ENCODE measurements at regions not wholly inside any gene's neighbourhood (a gene's known extent, or its start where the extent isn't known, plus 50 kb on each side); places are given as distances from the start of the nearest gene placed in this dataset.

DNA sequence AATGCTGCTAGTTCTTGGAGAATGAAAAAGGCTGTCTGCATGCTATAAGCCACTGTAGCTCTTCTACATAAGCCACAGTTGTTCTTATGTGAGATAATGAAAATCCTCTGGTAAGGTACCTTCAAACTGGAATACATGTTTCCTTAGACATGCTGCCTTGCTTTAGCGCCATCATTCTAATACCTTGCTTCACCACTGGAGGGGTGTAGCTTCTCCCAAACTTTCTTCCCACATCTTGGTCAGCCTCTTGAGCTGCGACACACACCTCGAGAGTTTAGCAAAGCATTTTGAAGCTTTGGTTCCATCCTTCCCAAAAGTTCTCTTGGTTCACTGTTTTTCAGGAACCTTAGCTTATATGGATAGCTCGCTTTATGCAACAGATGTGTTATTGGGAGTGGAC, 69.5 kb downstream of the NKX2-1 start:
- TF ChIP-seq POLR2AphosphoS5 (IDR thresholded peaks at IDR 0.05) (no peak), EP300 (conservative IDR thresholded peaks at IDR 0.05; ENCODE audit: poor library complexity, severe bottlenecking) (no peak), EZH2 (IDR thresholded peaks at IDR 0.05; ENCODE audit: borderline replicate concordance, insufficient read depth, low read length, poor library complexity, severe bottlenecking) (no peak), TAF1 (IDR thresholded peaks at IDR 0.05; ENCODE audit: low read depth) (no peak), RAD21 (conservative IDR thresholded peaks at IDR 0.05) (no peak)
- TF ChIP-seq, protein P1, sequence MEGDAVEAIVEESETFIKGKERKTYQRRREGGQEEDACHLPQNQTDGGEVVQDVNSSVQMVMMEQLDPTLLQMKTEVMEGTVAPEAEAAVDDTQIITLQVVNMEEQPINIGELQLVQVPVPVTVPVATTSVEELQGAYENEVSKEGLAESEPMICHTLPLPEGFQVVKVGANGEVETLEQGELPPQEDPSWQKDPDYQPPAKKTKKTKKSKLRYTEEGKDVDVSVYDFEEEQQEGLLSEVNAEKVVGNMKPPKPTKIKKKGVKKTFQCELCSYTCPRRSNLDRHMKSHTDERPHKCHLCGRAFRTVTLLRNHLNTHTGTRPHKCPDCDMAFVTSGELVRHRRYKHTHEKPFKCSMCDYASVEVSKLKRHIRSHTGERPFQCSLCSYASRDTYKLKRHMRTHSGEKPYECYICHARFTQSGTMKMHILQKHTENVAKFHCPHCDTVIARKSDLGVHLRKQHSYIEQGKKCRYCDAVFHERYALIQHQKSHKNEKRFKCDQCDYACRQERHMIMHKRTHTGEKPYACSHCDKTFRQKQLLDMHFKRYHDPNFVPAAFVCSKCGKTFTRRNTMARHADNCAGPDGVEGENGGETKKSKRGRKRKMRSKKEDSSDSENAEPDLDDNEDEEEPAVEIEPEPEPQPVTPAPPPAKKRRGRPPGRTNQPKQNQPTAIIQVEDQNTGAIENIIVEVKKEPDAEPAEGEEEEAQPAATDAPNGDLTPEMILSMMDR (IDR thresholded peaks at IDR 0.05; ENCODE audit: poor library complexity, severe bottlenecking) = no peak
- TF ChIP-seq, protein P2, sequence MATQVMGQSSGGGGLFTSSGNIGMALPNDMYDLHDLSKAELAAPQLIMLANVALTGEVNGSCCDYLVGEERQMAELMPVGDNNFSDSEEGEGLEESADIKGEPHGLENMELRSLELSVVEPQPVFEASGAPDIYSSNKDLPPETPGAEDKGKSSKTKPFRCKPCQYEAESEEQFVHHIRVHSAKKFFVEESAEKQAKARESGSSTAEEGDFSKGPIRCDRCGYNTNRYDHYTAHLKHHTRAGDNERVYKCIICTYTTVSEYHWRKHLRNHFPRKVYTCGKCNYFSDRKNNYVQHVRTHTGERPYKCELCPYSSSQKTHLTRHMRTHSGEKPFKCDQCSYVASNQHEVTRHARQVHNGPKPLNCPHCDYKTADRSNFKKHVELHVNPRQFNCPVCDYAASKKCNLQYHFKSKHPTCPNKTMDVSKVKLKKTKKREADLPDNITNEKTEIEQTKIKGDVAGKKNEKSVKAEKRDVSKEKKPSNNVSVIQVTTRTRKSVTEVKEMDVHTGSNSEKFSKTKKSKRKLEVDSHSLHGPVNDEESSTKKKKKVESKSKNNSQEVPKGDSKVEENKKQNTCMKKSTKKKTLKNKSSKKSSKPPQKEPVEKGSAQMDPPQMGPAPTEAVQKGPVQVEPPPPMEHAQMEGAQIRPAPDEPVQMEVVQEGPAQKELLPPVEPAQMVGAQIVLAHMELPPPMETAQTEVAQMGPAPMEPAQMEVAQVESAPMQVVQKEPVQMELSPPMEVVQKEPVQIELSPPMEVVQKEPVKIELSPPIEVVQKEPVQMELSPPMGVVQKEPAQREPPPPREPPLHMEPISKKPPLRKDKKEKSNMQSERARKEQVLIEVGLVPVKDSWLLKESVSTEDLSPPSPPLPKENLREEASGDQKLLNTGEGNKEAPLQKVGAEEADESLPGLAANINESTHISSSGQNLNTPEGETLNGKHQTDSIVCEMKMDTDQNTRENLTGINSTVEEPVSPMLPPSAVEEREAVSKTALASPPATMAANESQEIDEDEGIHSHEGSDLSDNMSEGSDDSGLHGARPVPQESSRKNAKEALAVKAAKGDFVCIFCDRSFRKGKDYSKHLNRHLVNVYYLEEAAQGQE (IDR thresholded peaks at IDR 0.05; ENCODE audit: borderline replicate concordance) = no peak
